ENCODE measurements at regions not wholly inside any gene's neighbourhood (a gene's known extent, or its start where the extent isn't known, plus 50 kb on each side); places are given as distances from the start of the nearest gene placed in this dataset.
"Not testable (repeated sequence)": the region's sequence is repeated elsewhere in the genome, so short reads cannot be mapped to it uniquely, and the experiment has no call there.

- no peaks in the 10 kb centered on the region for H3K27me3 ChIP-seq (replicated peaks)
- H3K4me3 ChIP-seq (ENCODE audit: low read depth, low read length), result no peak overlapping the region
- DNase-seq, result no peak
- in situ Hi-C loops (cut with HindIII; ENCODE audit: low pct_ligation_motif_present, low sequenced_read_pairs), result no loop called here
- TF ChIP-seq CTCF (IDR thresholded peaks at IDR 0.05; ENCODE audit: low read depth, low read length, missing control alignments), result no peak
- no peaks in the 10 kb centered on the region for H3K36me3 ChIP-seq (replicated peaks)
- no peak overlapping the region for H3K27ac ChIP-seq
Observed at GRCh38 chr2:88892788-88893187, 201.3 kb downstream of the RPIA start.

- no peak for TF ChIP-seq CTCF (IDR thresholded peaks at IDR 0.05; ENCODE audit: low read depth, low read length, missing control alignments)
- no peak for DNase-seq
- Histone ChIP-seq H3K36me3 (replicated peaks) (no peaks in the 10 kb centered on the region), H3K4me3 (ENCODE audit: low read depth, low read length) (no peak overlapping the region), H3K27ac (no peak overlapping the region), H3K27me3 (replicated peaks) (no peaks in the 10 kb centered on the region)
- in situ Hi-C loops (cut with HindIII; ENCODE audit: low pct_ligation_motif_present, low sequenced_read_pairs), result no loop called here
Observed at GRCh38 chr2:88896971-88897370, 205.5 kb downstream of the RPIA start.

GRCh38 chr2:88897715-88898114 lies 206.2 kb downstream of the RPIA start:
- H3K4me3 ChIP-seq (ENCODE audit: low read depth, low read length), result no peak overlapping the region
- no peaks in the 10 kb centered on the region for H3K27me3 ChIP-seq (replicated peaks)
- no peak overlapping the region for H3K27ac ChIP-seq
- in situ Hi-C loops (cut with HindIII; ENCODE audit: low pct_ligation_motif_present, low sequenced_read_pairs), result no loop called here
- TF ChIP-seq CTCF (IDR thresholded peaks at IDR 0.05; ENCODE audit: low read depth, low read length, missing control alignments), result no peak
- no peaks in the 10 kb centered on the region for H3K36me3 ChIP-seq (replicated peaks)
- DNase-seq, result no peak

- Histone ChIP-seq H3K27ac (no peak overlapping the region), H3K36me3 (replicated peaks) (no peaks in the 10 kb centered on the region), H3K27me3 (replicated peaks) (no peaks in the 10 kb centered on the region), H3K4me3 (ENCODE audit: low read depth, low read length) (no peak overlapping the region)
- in situ Hi-C loops (cut with HindIII; ENCODE audit: low pct_ligation_motif_present, low sequenced_read_pairs), result no loop called here
- peak; percentile 74 for TF ChIP-seq CTCF (IDR thresholded peaks at IDR 0.05; ENCODE audit: low read depth, low read length, missing control alignments)
- DNase-seq, result peak; percentile 9
Observed at GRCh38 chr2:88903749-88904353, 212.4 kb downstream of the RPIA start.

GRCh38 chr2:88913280-88913679 lies 221.8 kb downstream of the RPIA start:
- H3K36me3 ChIP-seq (replicated peaks), result no peaks in the 10 kb centered on the region
- no peaks in the 10 kb centered on the region for H3K27me3 ChIP-seq (replicated peaks)
- in situ Hi-C loops (cut with HindIII; ENCODE audit: low pct_ligation_motif_present, low sequenced_read_pairs), result no loop called here
- no peak overlapping the region for H3K4me3 ChIP-seq (ENCODE audit: low read depth, low read length)
- H3K27ac ChIP-seq, result no peak overlapping the region
- TF ChIP-seq CTCF (IDR thresholded peaks at IDR 0.05; ENCODE audit: low read depth, low read length, missing control alignments), result no peak
- no peak for DNase-seq

- in situ Hi-C loops (cut with HindIII; ENCODE audit: low pct_ligation_motif_present, low sequenced_read_pairs), result no loop called here
- no peaks in the 10 kb centered on the region for H3K27me3 ChIP-seq (replicated peaks)
- H3K4me3 ChIP-seq (ENCODE audit: low read depth, low read length), result no peak overlapping the region
- TF ChIP-seq CTCF (IDR thresholded peaks at IDR 0.05; ENCODE audit: low read depth, low read length, missing control alignments), result peak; percentile 49
- no peak overlapping the region for H3K27ac ChIP-seq
- H3K36me3 ChIP-seq (replicated peaks), result no peaks in the 10 kb centered on the region
- peak; percentile 14 for DNase-seq
Observed at GRCh38 chr2:88919087-88919738, 227.7 kb downstream of the RPIA start.

- H3K4me3 ChIP-seq (ENCODE audit: low read depth, low read length); H3K36me3 ChIP-seq (replicated peaks); H3K27ac ChIP-seq; DNase-seq; in situ Hi-C loops (cut with HindIII; ENCODE audit: low pct_ligation_motif_present, low sequenced_read_pairs); H3K27me3 ChIP-seq (replicated peaks): not testable (repeated sequence)
Observed at GRCh38 chr2:88920399-88920798, 228.9 kb downstream of the RPIA start.

All from brain microvascular endothelial cell (primary cell).